ENCODE measurements at regions not wholly inside any gene's neighbourhood (a gene's known extent, or its start where the extent isn't known, plus 50 kb on each side); places are given as distances from the start of the nearest gene placed in this dataset.

- no peak for TF ChIP-seq CTCF (IDR thresholded peaks at IDR 0.05 in 8 of 11, conservative IDR thresholded peaks at IDR 0.05 in 3 of 11)
- no peak for TF ChIP-seq POLR2A (IDR thresholded peaks at IDR 0.05)
Measured at GRCh38 chr3:73235768-73236167, 174.3 kb downstream of the EBLN2 start.
